Small intestine (tissue), 7 donors: ENCODE measurements at regions not wholly inside any gene's neighbourhood (a gene's known extent, or its start where the extent isn't known, plus 50 kb on each side); places are given as distances from the start of the nearest gene placed in this dataset.

Experiments used
- DNase-seq, 2 donors: peaks; one replicate each; pipeline versions ENCODE4 v3.0.0 to v3.0.0-alpha.2; 2013
- FAIRE-seq: peaks from 2 replicates; lab custom pipeline; 2012; peaks lifted over from hg19 to GRCh38; lab: Jason Lieb, UNC
- H3K27ac ChIP-seq, 3 donors: one replicate each; pipeline ENCODE4 v1.5.1; 2013; ENCODE audit warnings: low read length in 2 of 3, mild to moderate bottlenecking in 2 of 3, control low read depth in 1 of 3, inconsistent platforms in 1 of 3, low read depth in 1 of 3, moderate library complexity in 1 of 3
- H3K27me3 ChIP-seq, 3 donors: one replicate each; pipeline ENCODE4 v1.6.1; 2013; ENCODE audit warnings: low read length in 3 of 3, inconsistent platforms in 1 of 3; ENCODE audit not compliant: control insufficient read depth in 3 of 3, insufficient read depth in 3 of 3
- H3K36me3 ChIP-seq, 3 donors: one replicate each; pipeline ENCODE4 v1.6.1; 2013; ENCODE audit warnings: low read length in 3 of 3, inconsistent platforms in 1 of 3, low read depth in 1 of 3, mild to moderate bottlenecking in 1 of 3, moderate library complexity in 1 of 3; ENCODE audit not compliant: control insufficient read depth in 3 of 3, insufficient read depth in 2 of 3
- H3K4me1 ChIP-seq, 3 donors: one replicate each; pipeline ENCODE4 v1.6.1; 2013; ENCODE audit warnings: low read length in 2 of 3, inconsistent platforms in 1 of 3, low read depth in 1 of 3, mild to moderate bottlenecking in 1 of 3, moderate library complexity in 1 of 3; ENCODE audit not compliant: control insufficient read depth in 3 of 3, insufficient read depth in 2 of 3
- H3K4me3 ChIP-seq, 3 donors: one replicate each; pipeline ENCODE4 v1.5.1; 2013; ENCODE audit warnings: low read length in 3 of 3, control low read depth in 1 of 3, inconsistent platforms in 1 of 3, low read depth in 1 of 3, mild to moderate bottlenecking in 1 of 3, moderate library complexity in 1 of 3
- H3K9me3 ChIP-seq, 2 donors: one replicate each; pipeline ENCODE4 v1.6.1; 2013; ENCODE audit warnings: low read depth in 1 of 2, low read length in 1 of 2; ENCODE audit not compliant: control insufficient read depth in 2 of 2, insufficient read depth in 1 of 2
- WGBS, 3 donors: extraction: QIAGEN DNeasy Blood & Tissue Kit; methylation state at CpG; one replicate each; pipeline ENCODE4 v1.1.7; 2013; 5-methylcytosine and 5-hydroxymethylcytosine counted together
- donor health status: healthy with polysubstance abuse.
- donor health status: control.
- donor health status: control.
- donor health status: Bipolar disorder and iron deficiency.
- donor health status: healthy.

DNA sequence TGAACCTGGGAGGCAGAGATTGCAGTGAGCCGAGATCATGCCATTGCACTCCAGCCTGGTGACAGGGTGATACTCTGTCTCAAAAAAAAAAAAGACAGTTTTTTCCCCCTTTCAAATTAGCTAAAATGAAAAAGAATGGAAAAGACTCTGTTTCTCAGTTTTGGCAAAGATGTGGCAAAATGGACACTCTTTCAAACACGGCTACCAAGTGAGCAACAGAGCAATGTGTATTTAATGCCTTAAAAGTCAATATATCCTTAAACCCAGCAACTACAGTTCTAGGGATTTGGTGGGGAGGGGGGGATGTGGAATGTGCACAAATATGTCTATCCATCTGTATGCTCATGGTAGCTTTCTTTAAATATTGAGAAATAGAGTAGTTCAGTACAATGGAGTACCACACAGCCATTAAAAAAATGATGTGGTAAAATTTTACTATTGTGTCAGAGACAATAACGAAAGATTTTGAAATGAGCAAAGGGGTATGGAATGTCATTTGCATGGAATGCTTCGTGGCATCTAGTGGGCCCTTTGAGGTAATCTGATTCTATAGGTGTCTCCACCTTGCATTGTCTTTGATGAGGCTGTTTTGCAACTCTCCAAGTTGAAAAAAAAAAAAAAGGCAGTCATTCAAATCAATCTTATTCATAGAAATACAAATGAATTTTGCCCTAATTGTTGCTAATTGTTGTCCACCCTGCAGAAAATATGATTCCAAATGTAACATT lies 108.1 kb downstream of the AXIN2 start:
- Histone ChIP-seq H3K4me1 (no peaks in the 10 kb centered on the region), H3K9me3 (peaks cover 0 to 9% of the 10 kb centered on the region in 2 donors), H3K36me3 (no peaks in the 10 kb centered on the region), H3K27me3 (no peaks in the 10 kb centered on the region), H3K4me3 (no peak overlapping the region), H3K27ac (no peak overlapping the region)
- FAIRE-seq: no peak
- DNase-seq: no peak
- WGBS, 3 donors: 81 to 90% (median 88%) methylated on average over 4 of the region's 4 CpGs

- Histone ChIP-seq H3K4me3 (no peak overlapping the region), H3K9me3 (peaks cover 0 to 9% of the 10 kb centered on the region in 2 donors), H3K36me3 (no peaks in the 10 kb centered on the region), H3K4me1 (no peaks in the 10 kb centered on the region), H3K27ac (no peak overlapping the region), H3K27me3 (no peaks in the 10 kb centered on the region)
- FAIRE-seq (no peak), DNase-seq (no peak)
- 68 to 93% (median 79%) methylated on average over 4 of the region's 4 CpGs for WGBS, 3 donors
Observed at GRCh38 chr17:65449495-65449894, 112.0 kb downstream of the AXIN2 start.

- DNase-seq (no peak), FAIRE-seq (no peak)
- no peaks in the 10 kb centered on the region for H3K27me3 ChIP-seq
- H3K4me1 ChIP-seq: no peaks in the 10 kb centered on the region
- no peak overlapping the region for H3K4me3 ChIP-seq
- no peak overlapping the region for H3K27ac ChIP-seq
- WGBS, 3 donors: 6 to 30% (median 15%) methylated on average over 2 of the region's 2 CpGs
- H3K36me3 ChIP-seq: no peaks in the 10 kb centered on the region
- peaks cover 0 to 9% of the 10 kb centered on the region in 2 donors for H3K9me3 ChIP-seq
Observed at GRCh38 chr17:65447823-65448222, 113.6 kb downstream of the AXIN2 start.

- Histone ChIP-seq H3K27ac (no peak overlapping the region), H3K27me3 (no peaks in the 10 kb centered on the region), H3K4me3 (no peak overlapping the region), H3K9me3 (peaks cover 0 to 7% of the 10 kb centered on the region in 2 donors), H3K36me3 (no peaks in the 10 kb centered on the region), H3K4me1 (no peaks in the 10 kb centered on the region)
- 79 to 85% (median 82%) methylated on average over 6 of the region's 6 CpGs for WGBS, 3 donors
- FAIRE-seq (no peak), DNase-seq (no peak)
Observed at GRCh38 chr17:65446838-65447526, 114.5 kb downstream of the AXIN2 start.

GRCh38 chr17:65446043-65446442 lies 115.4 kb downstream of the AXIN2 start:
- no peaks in the 10 kb centered on the region for H3K4me1 ChIP-seq
- FAIRE-seq (no peak), DNase-seq (no peak)
- H3K27ac ChIP-seq: no peak overlapping the region
- H3K36me3 ChIP-seq: no peaks in the 10 kb centered on the region
- H3K9me3 ChIP-seq: peaks cover 0 to 4% of the 10 kb centered on the region in 2 donors
- no peaks in the 10 kb centered on the region for H3K27me3 ChIP-seq
- 61 to 70% (median 65%) methylated on average over 3 of the region's 3 CpGs for WGBS, 3 donors
- no peak overlapping the region for H3K4me3 ChIP-seq

DNA sequence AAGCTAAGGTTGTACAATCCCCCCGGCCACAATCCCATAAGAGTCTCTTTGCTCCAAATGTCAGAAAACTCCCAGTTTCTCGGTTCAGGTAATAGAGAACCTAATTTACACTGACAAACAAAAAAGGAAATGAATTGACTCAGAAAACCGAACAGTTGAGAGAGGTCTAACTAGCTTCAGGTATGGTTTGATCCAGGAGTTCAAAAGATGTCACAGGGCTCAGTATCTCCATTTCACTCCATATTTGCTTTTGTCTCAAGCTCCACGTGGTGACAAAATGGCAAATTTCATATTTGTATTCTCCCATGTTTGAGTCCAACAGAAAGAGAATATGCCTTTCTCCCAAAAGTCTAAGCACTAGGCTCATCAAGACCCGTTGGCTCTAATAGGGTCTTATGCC lies 117.4 kb downstream of the AXIN2 start:
- Histone ChIP-seq H3K4me1 (no peaks in the 10 kb centered on the region), H3K4me3 (no peak overlapping the region), H3K36me3 (no peaks in the 10 kb centered on the region), H3K27me3 (peaks cover 0 to under 1% (median 0%) of the 10 kb centered on the region in 3 donors), H3K9me3 (no peaks in the 10 kb centered on the region), H3K27ac (no peak overlapping the region)
- DNase-seq (no peak), FAIRE-seq (no peak)
- 80 to 91% (median 83%) methylated on average over 5 of the region's 5 CpGs for WGBS, 3 donors

- peaks cover 0 to 6% (median 0%) of the 10 kb centered on the region in 3 donors for H3K27me3 ChIP-seq
- H3K36me3 ChIP-seq: no peaks in the 10 kb centered on the region
- no peaks in the 10 kb centered on the region for H3K4me1 ChIP-seq
- 65 to 87% (median 72%) methylated on average over 1 of the region's 1 CpG for WGBS, 3 donors
- no peaks in the 10 kb centered on the region for H3K9me3 ChIP-seq
- FAIRE-seq (no peak), DNase-seq (no peak)
- H3K4me3 ChIP-seq: no peak overlapping the region
- H3K27ac ChIP-seq: no peak overlapping the region
Observed at GRCh38 chr17:65442691-65443090, 118.8 kb downstream of the AXIN2 start.

DNA sequence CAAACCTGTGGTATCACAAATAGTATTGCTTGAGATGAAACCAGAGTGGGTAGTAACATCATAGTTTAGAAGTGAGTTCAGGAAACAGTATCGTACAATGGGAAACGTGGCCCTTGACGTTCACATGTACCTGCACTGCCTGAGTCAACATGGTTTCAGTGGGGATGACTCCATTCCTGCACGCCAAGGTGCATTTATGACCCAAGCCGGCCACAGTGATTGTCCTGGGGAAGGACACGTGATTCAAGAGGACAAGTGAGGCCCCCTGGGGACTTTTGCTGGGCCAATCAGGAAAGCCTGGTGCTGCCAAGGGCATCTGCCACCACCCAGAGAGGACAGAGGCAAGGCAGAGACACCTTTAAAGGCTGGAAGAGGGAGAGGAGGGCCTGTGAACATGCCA lies 119.2 kb downstream of the AXIN2 start:
- DNase-seq: no peak
- H3K4me3 ChIP-seq: no peak overlapping the region

More for the DNA sequence above, 119.2 kb downstream of the AXIN2 start:
- Histone ChIP-seq H3K9me3 (no peaks in the 10 kb centered on the region), H3K4me1 (no peaks in the 10 kb centered on the region), H3K27ac (no peak overlapping the region), H3K27me3 (peaks cover 0 to 6% (median 0%) of the 10 kb centered on the region in 3 donors), H3K36me3 (no peaks in the 10 kb centered on the region)
- 79 to 88% (median 85%) methylated on average over 6 of the region's 6 CpGs for WGBS, 3 donors
- no peak for FAIRE-seq
